ENCODE measurements at regions not wholly inside any gene's neighbourhood (a gene's known extent, or its start where the extent isn't known, plus 50 kb on each side); places are given as distances from the start of the nearest gene placed in this dataset.

DNA sequence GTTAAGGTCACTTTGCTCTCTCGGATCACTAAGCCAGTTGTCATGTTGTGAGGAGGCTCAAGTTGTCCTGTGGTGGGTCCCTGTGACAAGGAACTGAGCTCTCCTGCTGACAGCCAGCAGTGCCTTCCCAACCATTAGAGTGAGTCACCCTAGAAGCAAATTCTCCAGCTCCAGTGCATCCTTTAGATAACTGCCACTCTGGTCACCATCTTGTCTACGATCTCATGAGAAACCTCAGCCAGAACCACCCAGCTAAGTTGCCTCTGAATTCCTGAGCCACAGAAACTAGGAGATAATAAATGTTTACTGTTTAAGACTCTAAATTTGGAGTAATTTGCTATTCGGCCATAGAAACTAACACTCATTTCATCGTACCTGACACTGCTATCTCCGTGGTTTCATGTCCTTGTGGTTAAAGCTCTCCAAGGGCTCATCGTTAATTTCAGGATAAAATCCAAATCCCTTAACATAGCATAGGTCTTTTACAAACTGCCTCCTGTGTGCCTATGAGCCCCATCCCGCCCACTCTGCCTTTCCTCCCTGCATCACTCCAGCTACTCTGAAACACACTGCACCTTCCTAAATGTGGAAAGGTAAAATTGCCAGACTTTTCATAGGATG lies 56.5 kb upstream of the WIPF3 start:
- no peak for TF ChIP-seq POLR2A (IDR thresholded peaks at IDR 0.05; ENCODE audit: low read length)
- no peak for TF ChIP-seq GATA1 (IDR thresholded peaks at IDR 0.05; ENCODE audit: low read depth, low read length)

Data from erythroblast (primary cell).